GM12878 (cell line): ENCODE measurements at regions not wholly inside any gene's neighbourhood (a gene's known extent, or its start where the extent isn't known, plus 50 kb on each side); places are given as distances from the start of the nearest gene placed in this dataset.

Source experiments
- ATAC-seq: fragments of 200-7000 bp; cut with Tn5 transposase; 3 replicates; pipeline ENCODE4 v1.9.1; 2020; ENCODE audit warnings: mild to moderate bottlenecking, moderate library complexity
- BruUV-seq: library from RNA; stranded (reverse); fragments of 400-500 nt; replicated peaks from 2 replicates; lab custom pipeline; 2021; lab: Mats Ljungman, UMichigan
- CTCF ChIA-PET: fragments of 300-600 bp; sonication (Branson Sonifier 250); formaldehyde crosslinking; extraction: SDS; loops from one replicate; lab custom pipeline; 2021; ENCODE audit warnings: inconsistent platforms; lab: Yijun Ruan, JAX
- POLR2A ChIA-PET: fragments of 350-600 bp; formaldehyde crosslinking; extraction: SDS; loops from one replicate; lab custom pipeline; 2021; ENCODE audit warnings: inconsistent platforms; lab: Charles Lee
- RAD21 ChIA-PET: fragments of 300-600 bp; sonication (Branson Sonifier 250); formaldehyde crosslinking; loops from one replicate; lab custom pipeline; 2023; ENCODE audit warnings: antibody characterized with exemption; ENCODE audit not compliant: unreplicated experiment; lab: Charles Lee
- SMC1A ChIA-PET: fragments of 300-600 bp; sonication (Branson Sonifier 250); formaldehyde crosslinking; loops from one replicate; lab custom pipeline; 2023; ENCODE audit not compliant: unreplicated experiment, uncharacterized antibody; lab: Charles Lee
- DNase-seq: peaks from one replicate; pipeline ENCODE4 v3.0.0-alpha.2; 2011; ENCODE audit warnings: low read depth, low spot score
- FAIRE-seq: peaks from 3 replicates; lab custom pipeline; 2011; peaks lifted over from hg19 to GRCh38; lab: Jason Lieb, UNC
- H2AFZ ChIP-seq: 2 replicates; pipeline ENCODE4 v1.6.0; 2011; ENCODE audit warnings: low read depth, low read length, control low read depth; ENCODE audit not compliant: control insufficient read depth
- H3K27ac ChIP-seq: 2 replicates; pipeline ENCODE4 v1.5.1; 2011; ENCODE audit warnings: control low read depth; ENCODE audit not compliant: control insufficient read depth, insufficient read depth
- H3K27me3 ChIP-seq, 2 experiments: replicated peaks in 1 of 2; 2 replicates each; pipeline versions ENCODE4 v1.6.0 to v1.6.1; 2011; ENCODE audit warnings: low read length in 1 of 2; ENCODE audit not compliant: control insufficient read depth in 2 of 2, insufficient read depth in 2 of 2
- H3K36me3 ChIP-seq, 2 experiments: 2 replicates each; pipeline ENCODE4 v1.5.1; 2011; ENCODE audit warnings: low read length in 1 of 2; ENCODE audit not compliant: control insufficient read depth in 2 of 2, insufficient read depth in 2 of 2
- H3K4me1 ChIP-seq: 2 replicates; pipeline ENCODE4 v1.6.1; 2011; ENCODE audit warnings: mild to moderate bottlenecking, low read length, moderate library complexity, mixed read lengths; ENCODE audit not compliant: control insufficient read depth, insufficient read depth
- H3K4me2 ChIP-seq: 2 replicates; pipeline ENCODE4 v1.6.0; 2011; ENCODE audit warnings: control low read depth; ENCODE audit not compliant: control insufficient read depth, insufficient read depth
- H3K4me3 ChIP-seq: fragments of 200-600 bp; sonication (generic); 2 replicates; pipeline ENCODE4 v1.5.1; 2016
- H3K79me2 ChIP-seq: 2 replicates; pipeline ENCODE4 v1.6.0; 2011; ENCODE audit warnings: low read length; ENCODE audit not compliant: control insufficient read depth, insufficient read depth
- H3K9ac ChIP-seq: 2 replicates; pipeline ENCODE4 v1.8.0; 2011; ENCODE audit warnings: low read length, control low read depth, mixed read lengths; ENCODE audit not compliant: control insufficient read depth, insufficient read depth
- H3K9me3 ChIP-seq: replicated peaks from 3 replicates; pipeline ENCODE4 v1.5.1; 2011; ENCODE audit warnings: mild to moderate bottlenecking, low read length; ENCODE audit not compliant: control insufficient read depth, insufficient read depth
- H4K20me1 ChIP-seq: 2 replicates; pipeline ENCODE4 v1.6.0; 2011; ENCODE audit not compliant: control insufficient read depth, insufficient read depth
- E2F8 ChIP-seq: fragments of 450-650 bp; IDR thresholded peaks from 2 replicates; pipeline ENCODE4 v1.6.1; 2018; ENCODE audit warnings: mild to moderate bottlenecking, low read depth, moderate library complexity; ENCODE audit not compliant: partially characterized antibody
- EGR1 ChIP-seq, 2 experiments: IDR thresholded peaks; 1 replicate in 1 of 2; 2 replicates in 1 of 2; pipeline ENCODE4 v1.6.1; 2011 to 2012; ENCODE audit warnings: low read depth in 2 of 2, low read length in 2 of 2, borderline replicate concordance in 1 of 2, mild to moderate bottlenecking in 1 of 2, moderate library complexity in 1 of 2
- GATAD2B ChIP-seq: fragments of 450-650 bp; conservative IDR thresholded peaks from 2 replicates; pipeline ENCODE4 v1.6.1; 2017; ENCODE audit warnings: low read depth, mild to moderate bottlenecking, moderate library complexity
- HDGF ChIP-seq: fragments of 450-650 bp; IDR thresholded peaks from 2 replicates; pipeline ENCODE4 v1.6.1; 2016; ENCODE audit warnings: antibody characterized with exemption
- IKZF1 ChIP-seq: fragments of 450-650 bp; conservative IDR thresholded peaks from 2 replicates; pipeline ENCODE4 v1.6.1; 2017; ENCODE audit warnings: antibody characterized with exemption, mild to moderate bottlenecking
- NFIC ChIP-seq: IDR thresholded peaks from 2 replicates; pipeline ENCODE4 v1.6.1; 2012; ENCODE audit warnings: low read depth, mild to moderate bottlenecking, inconsistent platforms, low read length, moderate library complexity
- NR2F1 ChIP-seq: fragments of 450-650 bp; conservative IDR thresholded peaks from 2 replicates; pipeline ENCODE4 v1.6.1; 2017; ENCODE audit warnings: mild to moderate bottlenecking
- PML ChIP-seq: IDR thresholded peaks from 2 replicates; pipeline ENCODE4 v1.6.1; 2012; ENCODE audit warnings: low read length, inconsistent platforms
- RFX5 ChIP-seq: IDR thresholded peaks from 2 replicates; pipeline ENCODE4 v1.6.1; 2011; ENCODE audit warnings: low read depth, low read length, improper control_type of control experiment
- SMC3 ChIP-seq: IDR thresholded peaks from 2 replicates; pipeline ENCODE4 v1.6.1; 2011; ENCODE audit warnings: low read length, improper control_type of control experiment, borderline replicate concordance
- TARDBP ChIP-seq: IDR thresholded peaks from 2 replicates; pipeline ENCODE4 v1.6.1; 2016; ENCODE audit warnings: borderline replicate concordance
- TCF7 ChIP-seq: IDR thresholded peaks from 2 replicates; pipeline ENCODE4 v1.6.1; 2014; ENCODE audit warnings: antibody characterized with exemption, borderline replicate concordance
- YY1 ChIP-seq: IDR thresholded peaks from 2 replicates; pipeline ENCODE4 v1.6.1; 2011; ENCODE audit warnings: low read depth, mild to moderate bottlenecking, low read length
- ZBTB11 ChIP-seq: fragments of 450-650 bp; formaldehyde crosslinking; IDR thresholded peaks from 2 replicates; pipeline ENCODE4 v1.5.0; 2022; ENCODE audit warnings: mild to moderate bottlenecking, missing genetic modification characterization
- WGBS: methylation state at CpG from one replicate; pipeline ENCODE4 v1.1.6; 2016; ENCODE audit warnings: low lambda C conversion rate; ENCODE audit not compliant: insufficient replicate concordance, insufficient coverage; ENCODE audit errors: missing lambda C conversion rate; 5-methylcytosine and 5-hydroxymethylcytosine counted together
- in situ Hi-C: fragments of 300-500 bp; cut with MboI; formaldehyde crosslinking; loops from 9 replicates; pipeline ENCODE4 v1.14.3; 2018; ENCODE audit warnings: mixed read lengths
- intact Hi-C: fragments of 100-400 bp; cut with micrococcal nuclease; formaldehyde crosslinking; loops from one replicate; pipeline ENCODE4 v1.14.2; 2022; ENCODE audit not compliant: unreplicated experiment

GRCh38 chr6:145080651-145081050 lies 654.7 kb downstream of the EPM2A start:
- Histone ChIP-seq H3K36me3 (no peaks in the 10 kb centered on the region), H3K9ac (no peak overlapping the region), H3K27ac (no peak overlapping the region), H3K4me3 (no peak overlapping the region), H3K79me2 (no peaks in the 10 kb centered on the region), H3K4me2 (no peak overlapping the region), H2AFZ (no peak overlapping the region), H3K4me1 (no peaks in the 10 kb centered on the region), H4K20me1 (no peaks in the 10 kb centered on the region), H3K27me3 (no peaks in the 10 kb centered on the region), H3K9me3 (no peaks in the 10 kb centered on the region)
- FAIRE-seq = no peak
- no peak for TF ChIP-seq YY1
- no peak for TF ChIP-seq NFIC
- POLR2A ChIA-PET = no interaction called here
- CTCF ChIA-PET = no interaction called here
- SMC1A ChIA-PET = no interaction called here
- RAD21 ChIA-PET = no interaction called here
- ATAC-seq = no peak
- DNase-seq = no peak
- intact Hi-C loops = no loop called here
- BruUV-seq = no TSS peak
- 11% methylated on average over 2 of the region's 2 CpGs for WGBS
- in situ Hi-C loops = no loop called here

- FAIRE-seq = no peak
- POLR2A ChIA-PET = no interaction called here
- DNase-seq = no peak
- H3K4me1 ChIP-seq = no peaks in the 10 kb centered on the region
- CTCF ChIA-PET = no interaction called here
- H3K27me3 ChIP-seq = no peaks in the 10 kb centered on the region
- no peaks in the 10 kb centered on the region for H3K36me3 ChIP-seq
- RAD21 ChIA-PET = no interaction called here
- ATAC-seq = no peak
- no peak overlapping the region for H3K9ac ChIP-seq
- no peak overlapping the region for H2AFZ ChIP-seq
- no peak overlapping the region for H3K4me3 ChIP-seq
- no peaks in the 10 kb centered on the region for H4K20me1 ChIP-seq
- WGBS = 7% methylated on average over 2 of the region's 2 CpGs
- in situ Hi-C loops = no loop called here
- no peak overlapping the region for H3K4me2 ChIP-seq
- no peak overlapping the region for H3K27ac ChIP-seq
- BruUV-seq = no TSS peak
- SMC1A ChIA-PET = no interaction called here
- no peaks in the 10 kb centered on the region for H3K9me3 ChIP-seq
- H3K79me2 ChIP-seq = no peaks in the 10 kb centered on the region
- TF ChIP-seq SMC3 (no peak), TCF7 (no peak), TARDBP (no peak), PML (no peak), ZBTB11 (CRISPR knock-in tag) (no peak), GATAD2B (no peak), HDGF (no peak), IKZF1 (no peak), RFX5 (no peak), NR2F1 (no peak), EGR1 (IDR thresholded peaks at IDR 0.05; ENCODE audit: borderline replicate concordance in 1 of 2, low read depth in 2 of 2, low read length in 2 of 2) (no peak), E2F8 (no peak)
- intact Hi-C loops = no loop called here
Measured at GRCh38 chr6:145081677-145082076, 653.6 kb downstream of the EPM2A start.
